GM12878 (cell line): ENCODE measurements at regions not wholly inside any gene's neighbourhood (a gene's known extent, or its start where the extent isn't known, plus 50 kb on each side); places are given as distances from the start of the nearest gene placed in this dataset.

ENCODE experiments used
- ATAC-seq: fragments of 200-7000 bp; cut with Tn5 transposase; 3 replicates; pipeline ENCODE4 v1.9.1; 2020; ENCODE audit warnings: mild to moderate bottlenecking, moderate library complexity
- BruUV-seq: library from RNA; stranded (reverse); fragments of 400-500 nt; replicated peaks from 2 replicates; lab custom pipeline; 2021; lab: Mats Ljungman, UMichigan
- CTCF ChIA-PET: fragments of 300-600 bp; sonication (Branson Sonifier 250); formaldehyde crosslinking; extraction: SDS; loops from one replicate; lab custom pipeline; 2021; ENCODE audit warnings: inconsistent platforms; lab: Yijun Ruan, JAX
- POLR2A ChIA-PET: fragments of 350-600 bp; formaldehyde crosslinking; extraction: SDS; loops from one replicate; lab custom pipeline; 2021; ENCODE audit warnings: inconsistent platforms; lab: Charles Lee
- RAD21 ChIA-PET: fragments of 300-600 bp; sonication (Branson Sonifier 250); formaldehyde crosslinking; loops from one replicate; lab custom pipeline; 2023; ENCODE audit warnings: antibody characterized with exemption; ENCODE audit not compliant: unreplicated experiment; lab: Charles Lee
- SMC1A ChIA-PET: fragments of 300-600 bp; sonication (Branson Sonifier 250); formaldehyde crosslinking; loops from one replicate; lab custom pipeline; 2023; ENCODE audit not compliant: unreplicated experiment, uncharacterized antibody; lab: Charles Lee
- DNase-seq: peaks from one replicate; pipeline ENCODE4 v3.0.0-alpha.2; 2011; ENCODE audit warnings: low read depth, low spot score
- FAIRE-seq: peaks from 3 replicates; lab custom pipeline; 2011; peaks lifted over from hg19 to GRCh38; lab: Jason Lieb, UNC
- H2AFZ ChIP-seq: 2 replicates; pipeline ENCODE4 v1.6.0; 2011; ENCODE audit warnings: low read depth, low read length, control low read depth; ENCODE audit not compliant: control insufficient read depth
- H3K27ac ChIP-seq: 2 replicates; pipeline ENCODE4 v1.5.1; 2011; ENCODE audit warnings: control low read depth; ENCODE audit not compliant: control insufficient read depth, insufficient read depth
- H3K27me3 ChIP-seq, 2 experiments: replicated peaks in 1 of 2; 2 replicates each; pipeline versions ENCODE4 v1.6.0 to v1.6.1; 2011; ENCODE audit warnings: low read length in 1 of 2; ENCODE audit not compliant: control insufficient read depth in 2 of 2, insufficient read depth in 2 of 2
- H3K36me3 ChIP-seq, 2 experiments: 2 replicates each; pipeline ENCODE4 v1.5.1; 2011; ENCODE audit warnings: low read length in 1 of 2; ENCODE audit not compliant: control insufficient read depth in 2 of 2, insufficient read depth in 2 of 2
- H3K4me1 ChIP-seq: 2 replicates; pipeline ENCODE4 v1.6.1; 2011; ENCODE audit warnings: mild to moderate bottlenecking, low read length, moderate library complexity, mixed read lengths; ENCODE audit not compliant: control insufficient read depth, insufficient read depth
- H3K4me2 ChIP-seq: 2 replicates; pipeline ENCODE4 v1.6.0; 2011; ENCODE audit warnings: control low read depth; ENCODE audit not compliant: control insufficient read depth, insufficient read depth
- H3K4me3 ChIP-seq: fragments of 200-600 bp; sonication (generic); 2 replicates; pipeline ENCODE4 v1.5.1; 2016
- H3K79me2 ChIP-seq: 2 replicates; pipeline ENCODE4 v1.6.0; 2011; ENCODE audit warnings: low read length; ENCODE audit not compliant: control insufficient read depth, insufficient read depth
- H3K9ac ChIP-seq: 2 replicates; pipeline ENCODE4 v1.8.0; 2011; ENCODE audit warnings: low read length, control low read depth, mixed read lengths; ENCODE audit not compliant: control insufficient read depth, insufficient read depth
- H3K9me3 ChIP-seq: replicated peaks from 3 replicates; pipeline ENCODE4 v1.5.1; 2011; ENCODE audit warnings: mild to moderate bottlenecking, low read length; ENCODE audit not compliant: control insufficient read depth, insufficient read depth
- H4K20me1 ChIP-seq: 2 replicates; pipeline ENCODE4 v1.6.0; 2011; ENCODE audit not compliant: control insufficient read depth, insufficient read depth
- BCL11A ChIP-seq: IDR thresholded peaks from 2 replicates; pipeline ENCODE4 v1.6.1; 2011; ENCODE audit warnings: low read depth, low read length
- CBX3 ChIP-seq: fragments of 200-600 bp; sonication (generic); IDR thresholded peaks from 2 replicates; pipeline ENCODE4 v1.6.1; 2016; ENCODE audit warnings: low read depth, borderline replicate concordance
- HDAC2 ChIP-seq: fragments of 200-600 bp; sonication (generic); IDR thresholded peaks from 2 replicates; pipeline ENCODE4 v1.6.1; 2017
- NFXL1 ChIP-seq: fragments of 450-650 bp; IDR thresholded peaks from 2 replicates; pipeline ENCODE4 v1.6.1; 2017; ENCODE audit warnings: antibody characterized with exemption, mild to moderate bottlenecking, borderline replicate concordance
- WGBS: methylation state at CpG from one replicate; pipeline ENCODE4 v1.1.6; 2016; ENCODE audit warnings: low lambda C conversion rate; ENCODE audit not compliant: insufficient replicate concordance, insufficient coverage; ENCODE audit errors: missing lambda C conversion rate; 5-methylcytosine and 5-hydroxymethylcytosine counted together
- in situ Hi-C: fragments of 300-500 bp; cut with MboI; formaldehyde crosslinking; loops from 9 replicates; pipeline ENCODE4 v1.14.3; 2018; ENCODE audit warnings: mixed read lengths
- intact Hi-C: fragments of 100-400 bp; cut with micrococcal nuclease; formaldehyde crosslinking; loops from one replicate; pipeline ENCODE4 v1.14.2; 2022; ENCODE audit not compliant: unreplicated experiment
- TF ChIP-seq, protein P1 (sequence below): IDR thresholded peaks from 2 replicates; pipeline ENCODE4 v1.6.1; 2012; ENCODE audit warnings: improper control_type of control experiment, low read depth, low read length; ENCODE audit not compliant: insufficient replicate concordance
- TF ChIP-seq, protein P2 (sequence below): fragments of 450-650 bp; IDR thresholded peaks from 2 replicates; pipeline ENCODE4 v1.6.1; 2017; ENCODE audit warnings: low read depth, mild to moderate bottlenecking, moderate library complexity
- TF ChIP-seq, protein P3 (sequence below): fragments of 450-650 bp; IDR thresholded peaks from 2 replicates; pipeline ENCODE4 v1.6.1; 2017; ENCODE audit warnings: mild to moderate bottlenecking, low read depth, inconsistent platforms; ENCODE audit not compliant: poor library complexity, severe bottlenecking

DNA sequence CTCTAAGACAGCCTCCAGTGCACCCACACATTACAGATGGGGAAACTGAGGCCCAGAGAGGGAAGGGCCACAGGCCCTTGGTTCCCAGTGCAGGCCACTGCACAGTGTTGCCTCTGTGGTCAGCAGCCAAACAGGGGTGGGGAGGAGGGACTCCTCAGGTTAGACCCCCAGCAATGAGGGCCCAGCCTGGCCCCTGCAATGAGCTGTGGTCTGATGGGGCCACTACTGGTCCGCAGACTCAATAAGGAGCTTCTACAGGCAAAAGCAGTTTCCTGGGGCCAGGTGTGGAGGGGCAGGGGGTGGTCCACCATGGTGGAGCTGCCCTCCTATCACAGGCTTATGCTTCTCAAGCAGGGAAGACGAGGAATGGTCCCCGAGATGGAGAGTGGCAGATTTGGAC lies 87.6 kb downstream of the HS1BP3 start:
- intact Hi-C loops (no loop called here), in situ Hi-C loops (no loop called here)
- H3K9ac ChIP-seq: no peak overlapping the region
- no TSS peak for BruUV-seq
- peaks cover 0 to 1% of the 10 kb centered on the region in 2 experiments; a peak in 3 of 4 replicates for H3K27me3 ChIP-seq
- FAIRE-seq (no peak), DNase-seq (no peak), ATAC-seq (no peak)
- peaks cover 8% of the 10 kb centered on the region for H3K4me1 ChIP-seq
- no peak overlapping the region for H3K4me3 ChIP-seq
- H3K4me2 ChIP-seq: no peak overlapping the region
- ChIA-PET CTCF (interaction anchor here (1.2 to 1.9 kb wide), 2 partner anchors 33 to 39 kb away, joined by 3 to 4 read pairs; no protein-coding TSS in a partner anchor), RAD21 (no interaction called here)
- H4K20me1 ChIP-seq: no peaks in the 10 kb centered on the region
- no peak overlapping the region for H3K27ac ChIP-seq
- H3K36me3 ChIP-seq: no peaks in the 10 kb centered on the region
- no peak overlapping the region for H2AFZ ChIP-seq
- 70% methylated on average over 3 of the region's 3 CpGs for WGBS
- no peaks in the 10 kb centered on the region for H3K9me3 ChIP-seq
- TF ChIP-seq, protein P1, sequence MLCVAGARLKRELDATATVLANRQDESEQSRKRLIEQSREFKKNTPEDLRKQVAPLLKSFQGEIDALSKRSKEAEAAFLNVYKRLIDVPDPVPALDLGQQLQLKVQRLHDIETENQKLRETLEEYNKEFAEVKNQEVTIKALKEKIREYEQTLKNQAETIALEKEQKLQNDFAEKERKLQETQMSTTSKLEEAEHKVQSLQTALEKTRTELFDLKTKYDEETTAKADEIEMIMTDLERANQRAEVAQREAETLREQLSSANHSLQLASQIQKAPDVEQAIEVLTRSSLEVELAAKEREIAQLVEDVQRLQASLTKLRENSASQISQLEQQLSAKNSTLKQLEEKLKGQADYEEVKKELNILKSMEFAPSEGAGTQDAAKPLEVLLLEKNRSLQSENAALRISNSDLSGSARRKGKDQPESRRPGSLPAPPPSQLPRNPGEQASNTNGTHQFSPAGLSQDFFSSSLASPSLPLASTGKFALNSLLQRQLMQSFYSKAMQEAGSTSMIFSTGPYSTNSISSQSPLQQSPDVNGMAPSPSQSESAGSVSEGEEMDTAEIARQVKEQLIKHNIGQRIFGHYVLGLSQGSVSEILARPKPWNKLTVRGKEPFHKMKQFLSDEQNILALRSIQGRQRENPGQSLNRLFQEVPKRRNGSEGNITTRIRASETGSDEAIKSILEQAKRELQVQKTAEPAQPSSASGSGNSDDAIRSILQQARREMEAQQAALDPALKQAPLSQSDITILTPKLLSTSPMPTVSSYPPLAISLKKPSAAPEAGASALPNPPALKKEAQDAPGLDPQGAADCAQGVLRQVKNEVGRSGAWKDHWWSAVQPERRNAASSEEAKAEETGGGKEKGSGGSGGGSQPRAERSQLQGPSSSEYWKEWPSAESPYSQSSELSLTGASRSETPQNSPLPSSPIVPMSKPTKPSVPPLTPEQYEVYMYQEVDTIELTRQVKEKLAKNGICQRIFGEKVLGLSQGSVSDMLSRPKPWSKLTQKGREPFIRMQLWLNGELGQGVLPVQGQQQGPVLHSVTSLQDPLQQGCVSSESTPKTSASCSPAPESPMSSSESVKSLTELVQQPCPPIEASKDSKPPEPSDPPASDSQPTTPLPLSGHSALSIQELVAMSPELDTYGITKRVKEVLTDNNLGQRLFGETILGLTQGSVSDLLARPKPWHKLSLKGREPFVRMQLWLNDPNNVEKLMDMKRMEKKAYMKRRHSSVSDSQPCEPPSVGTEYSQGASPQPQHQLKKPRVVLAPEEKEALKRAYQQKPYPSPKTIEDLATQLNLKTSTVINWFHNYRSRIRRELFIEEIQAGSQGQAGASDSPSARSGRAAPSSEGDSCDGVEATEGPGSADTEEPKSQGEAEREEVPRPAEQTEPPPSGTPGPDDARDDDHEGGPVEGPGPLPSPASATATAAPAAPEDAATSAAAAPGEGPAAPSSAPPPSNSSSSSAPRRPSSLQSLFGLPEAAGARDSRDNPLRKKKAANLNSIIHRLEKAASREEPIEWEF: no peak
- TF ChIP-seq, protein P2, sequence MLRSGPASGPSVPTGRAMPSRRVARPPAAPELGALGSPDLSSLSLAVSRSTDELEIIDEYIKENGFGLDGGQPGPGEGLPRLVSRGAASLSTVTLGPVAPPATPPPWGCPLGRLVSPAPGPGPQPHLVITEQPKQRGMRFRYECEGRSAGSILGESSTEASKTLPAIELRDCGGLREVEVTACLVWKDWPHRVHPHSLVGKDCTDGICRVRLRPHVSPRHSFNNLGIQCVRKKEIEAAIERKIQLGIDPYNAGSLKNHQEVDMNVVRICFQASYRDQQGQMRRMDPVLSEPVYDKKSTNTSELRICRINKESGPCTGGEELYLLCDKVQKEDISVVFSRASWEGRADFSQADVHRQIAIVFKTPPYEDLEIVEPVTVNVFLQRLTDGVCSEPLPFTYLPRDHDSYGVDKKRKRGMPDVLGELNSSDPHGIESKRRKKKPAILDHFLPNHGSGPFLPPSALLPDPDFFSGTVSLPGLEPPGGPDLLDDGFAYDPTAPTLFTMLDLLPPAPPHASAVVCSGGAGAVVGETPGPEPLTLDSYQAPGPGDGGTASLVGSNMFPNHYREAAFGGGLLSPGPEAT: no peak
- TF ChIP-seq CBX3 (no peak), BCL11A (no peak), NFXL1 (no peak), HDAC2 (no peak)
- TF ChIP-seq, protein P3, sequence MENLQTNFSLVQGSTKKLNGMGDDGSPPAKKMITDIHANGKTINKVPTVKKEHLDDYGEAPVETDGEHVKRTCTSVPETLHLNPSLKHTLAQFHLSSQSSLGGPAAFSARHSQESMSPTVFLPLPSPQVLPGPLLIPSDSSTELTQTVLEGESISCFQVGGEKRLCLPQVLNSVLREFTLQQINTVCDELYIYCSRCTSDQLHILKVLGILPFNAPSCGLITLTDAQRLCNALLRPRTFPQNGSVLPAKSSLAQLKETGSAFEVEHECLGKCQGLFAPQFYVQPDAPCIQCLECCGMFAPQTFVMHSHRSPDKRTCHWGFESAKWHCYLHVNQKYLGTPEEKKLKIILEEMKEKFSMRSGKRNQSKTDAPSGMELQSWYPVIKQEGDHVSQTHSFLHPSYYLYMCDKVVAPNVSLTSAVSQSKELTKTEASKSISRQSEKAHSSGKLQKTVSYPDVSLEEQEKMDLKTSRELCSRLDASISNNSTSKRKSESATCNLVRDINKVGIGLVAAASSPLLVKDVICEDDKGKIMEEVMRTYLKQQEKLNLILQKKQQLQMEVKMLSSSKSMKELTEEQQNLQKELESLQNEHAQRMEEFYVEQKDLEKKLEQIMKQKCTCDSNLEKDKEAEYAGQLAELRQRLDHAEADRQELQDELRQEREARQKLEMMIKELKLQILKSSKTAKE: no peak
- TF ChIP-seq, all 136 proteins: peak for 0
- ChIA-PET SMC1A (interaction anchor here (0.6 kb wide), 1 partner anchor 20 kb away, joined by 3 read pairs; no protein-coding TSS in a partner anchor), POLR2A (interaction anchor here (1.4 kb wide), 1 partner anchor 9 kb away, joined by 5 read pairs; no protein-coding TSS in a partner anchor)
- no peaks in the 10 kb centered on the region for H3K79me2 ChIP-seq
